ENCODE measurements at regions not wholly inside any gene's neighbourhood (a gene's known extent, or its start where the extent isn't known, plus 50 kb on each side); places are given as distances from the start of the nearest gene placed in this dataset.

- Histone ChIP-seq H3K27ac (ENCODE audit: insufficient read depth, low read depth, low read length) (no peak overlapping the region), H4K20me1 (replicated peaks; ENCODE audit: control insufficient read depth, extremely low read depth, insufficient read depth, low read length) (no peaks in the 10 kb centered on the region), H3K36me3 (ENCODE audit: control insufficient read depth in 2 of 2, extremely low read depth in 1 of 2, insufficient read depth in 2 of 2, low read length in 2 of 2) (no peaks in the 10 kb centered on the region), H3K9ac (replicated peaks; ENCODE audit: extremely low read depth, insufficient read depth, low read length) (no peak overlapping the region), H3K4me3 (replicated peaks in 1 of 3; ENCODE audit: insufficient read depth in 1 of 3, low read depth in 1 of 3, low read length in 3 of 3) (no peak overlapping the region), H3K79me2 (ENCODE audit: control insufficient read depth, insufficient read depth, low read length) (no peaks in the 10 kb centered on the region), H3K27me3 (ENCODE audit: control insufficient read depth in 2 of 2, insufficient read depth in 2 of 2, low read length in 2 of 2) (no peaks in the 10 kb centered on the region), H3K9me1 (replicated peaks; ENCODE audit: control insufficient read depth, extremely low read depth, insufficient read depth, low read length) (no peaks in the 10 kb centered on the region), H2AFZ (ENCODE audit: low read depth, low read length) (no peak overlapping the region), H3K4me2 (ENCODE audit: insufficient read depth, low read length) (no peak overlapping the region), H3K9me3 (replicated peaks; ENCODE audit: control insufficient read depth, insufficient read depth, low read length) (no peaks in the 10 kb centered on the region), H3K4me1 (ENCODE audit: control insufficient read depth, extremely low read depth, insufficient read depth, low read length) (no peaks in the 10 kb centered on the region)
- no peak for TF ChIP-seq POLR2A (IDR thresholded peaks at IDR 0.05; ENCODE audit: low read depth, low read length)
- TF ChIP-seq FOS (IDR thresholded peaks at IDR 0.05; ENCODE audit: borderline replicate concordance, insufficient read depth, low read length) = no peak
- no peak for TF ChIP-seq POLR2AphosphoS5 (IDR thresholded peaks at IDR 0.05; ENCODE audit: insufficient read depth, low read depth, low read length)
- no peak for TF ChIP-seq EZH2 (IDR thresholded peaks at IDR 0.05; ENCODE audit: borderline replicate concordance, low read depth, low read length, severe bottlenecking)
- no peak for TF ChIP-seq MYC (IDR thresholded peaks at IDR 0.05; ENCODE audit: low read depth, low read length)
- TF ChIP-seq CTCF (IDR thresholded peaks at IDR 0.05; ENCODE audit: extremely low read depth in 1 of 2, insufficient read depth in 1 of 2, low read depth in 1 of 2, low read length in 2 of 2) = no peak
- no peak for TF ChIP-seq JUN (IDR thresholded peaks at IDR 0.05; ENCODE audit: borderline replicate concordance, insufficient read depth, insufficient read length, low read depth)
- TF ChIP-seq GATA2 (IDR thresholded peaks at IDR 0.05; ENCODE audit: insufficient read depth, insufficient read length, low read depth, low read length) = no peak
- TF ChIP-seq MAX (IDR thresholded peaks at IDR 0.05; ENCODE audit: insufficient read depth, insufficient read length) = no peak
- FAIRE-seq = no peak
- no TSS peak for BruUV-seq (replicated peaks)
- dilution Hi-C loops (cut with MboI; ENCODE audit: extremely low pct_ligation_motif_present, low sequenced_read_pairs) = no loop called here
- DNase-seq (ENCODE audit: low read depth, low spot score) = no peak
- intact Hi-C loops (cut with micrococcal nuclease) = no loop called here
- ChIA-PET POLR2A (no interaction called here), CTCF (no interaction called here)
These were observed 60.6 kb upstream of the TMEM215 start for GRCh38 chr9:32722704-32723103.
